ENCODE measurements at regions not wholly inside any gene's neighbourhood (a gene's known extent, or its start where the extent isn't known, plus 50 kb on each side); places are given as distances from the start of the nearest gene placed in this dataset.
"Not testable (repeated sequence)": the region's sequence is repeated elsewhere in the genome, so short reads cannot be mapped to it uniquely, and the experiment has no call there.

DNA sequence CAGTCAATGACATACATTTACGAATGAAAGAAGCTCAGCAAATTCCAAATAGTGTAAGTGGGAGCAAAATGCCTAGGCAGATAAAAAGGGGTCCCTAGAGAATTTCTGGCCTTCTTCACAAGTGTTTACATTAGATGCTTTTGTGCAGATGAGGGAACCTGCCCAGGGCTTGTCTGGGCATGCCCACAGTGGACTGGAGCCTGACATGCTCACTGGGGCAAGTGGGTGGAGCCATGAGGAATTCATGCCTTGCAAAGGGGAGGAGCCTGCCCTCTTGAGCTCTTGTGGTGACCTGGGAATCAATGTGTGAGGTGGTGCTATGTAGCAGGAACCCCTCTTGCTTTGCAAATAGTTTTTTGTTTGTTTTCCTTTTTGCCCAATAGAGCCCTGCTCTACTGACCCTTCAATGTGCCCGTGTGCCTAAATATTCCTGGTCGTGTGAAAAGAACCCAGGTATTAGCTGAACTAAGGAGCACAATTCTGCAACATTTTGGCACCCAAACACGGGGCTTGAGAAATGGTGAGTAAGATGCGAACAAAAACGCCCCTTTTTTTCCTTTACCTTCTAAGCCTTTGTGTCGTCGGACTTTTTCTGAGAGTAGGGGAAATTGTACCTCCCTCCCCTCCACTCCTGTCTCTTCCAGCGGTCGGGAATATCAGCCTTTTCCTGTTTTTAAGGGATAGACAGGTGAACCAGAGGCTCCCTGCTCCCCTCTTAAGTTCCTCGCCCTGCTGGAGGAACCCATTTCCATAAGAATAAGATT, 433.8 kb upstream of the CDH9 start:
- DNase-seq = no peak

GRCh38 chr5:27466959-27467358, 428.6 kb upstream of the CDH9 start:
- DNase-seq = no peak

GRCh38 chr5:27465140-27465539, 426.8 kb upstream of the CDH9 start:
- no peak for DNase-seq

- DNase-seq = no peak
These were observed 425.2 kb upstream of the CDH9 start for GRCh38 chr5:27463446-27464149.

DNA sequence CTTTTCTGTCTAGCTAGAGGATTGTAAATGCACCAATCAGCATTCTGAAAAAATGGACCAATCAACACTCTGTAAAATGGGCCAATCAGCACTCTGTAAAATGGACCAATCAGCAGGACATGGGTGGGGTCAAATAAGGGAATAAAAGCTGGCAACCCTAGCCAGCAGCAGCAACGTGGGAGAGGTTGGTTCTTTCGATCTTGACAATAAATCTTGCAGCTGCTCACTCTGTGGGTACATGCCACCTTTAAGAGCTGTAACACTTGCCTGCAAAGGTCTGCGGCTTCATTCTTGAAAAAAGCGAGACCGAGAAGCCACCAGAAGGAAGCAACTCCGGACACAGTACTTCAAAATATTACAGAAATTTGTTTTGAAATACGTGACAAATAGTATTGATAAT, 424.6 kb upstream of the CDH9 start:
- no peak for DNase-seq

DNA sequence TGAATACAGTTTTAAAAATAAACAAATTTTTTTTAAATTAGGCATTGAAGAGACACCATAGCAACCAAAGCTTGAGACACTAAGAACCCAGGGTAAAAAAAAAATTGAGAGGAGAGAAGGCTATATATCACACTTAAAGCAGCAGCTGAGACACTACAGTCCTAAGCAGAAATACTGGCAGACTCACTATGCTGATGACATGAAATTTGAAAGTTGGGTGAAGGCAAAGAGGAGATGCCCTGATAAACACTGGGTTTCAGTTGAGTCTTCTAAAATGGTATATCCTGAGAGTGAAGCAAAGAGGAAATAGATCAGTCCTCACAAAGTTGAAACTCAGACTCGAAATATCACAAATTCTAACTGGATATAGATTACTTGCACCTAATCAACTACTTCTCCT, 419.9 kb upstream of the CDH9 start:
- no peak for DNase-seq

DNA sequence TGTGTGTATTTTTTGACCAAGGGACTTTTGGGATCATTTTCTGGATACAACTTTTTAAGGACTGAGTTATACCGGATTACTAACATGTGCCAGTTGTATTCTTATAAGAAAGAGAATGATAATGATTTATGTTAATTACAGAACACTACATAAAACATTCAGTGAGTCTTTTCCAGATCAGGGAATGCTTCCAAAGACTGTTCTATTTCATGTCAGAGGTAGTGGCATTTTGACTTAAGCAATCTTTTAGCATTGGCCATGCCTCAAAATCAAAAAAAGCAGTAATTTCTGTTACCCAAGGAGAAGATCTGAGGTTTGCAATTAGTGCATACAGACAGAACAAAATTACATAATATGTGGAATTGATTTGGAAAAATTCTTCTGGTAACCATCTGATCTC, 413.0 kb upstream of the CDH9 start:
- DNase-seq = no peak

GRCh38 chr5:27450607-27451006, 412.2 kb upstream of the CDH9 start:
- DNase-seq = no peak

- not testable (repeated sequence) for DNase-seq
These were observed 401.0 kb upstream of the CDH9 start for GRCh38 chr5:27439383-27439782.

DNA sequence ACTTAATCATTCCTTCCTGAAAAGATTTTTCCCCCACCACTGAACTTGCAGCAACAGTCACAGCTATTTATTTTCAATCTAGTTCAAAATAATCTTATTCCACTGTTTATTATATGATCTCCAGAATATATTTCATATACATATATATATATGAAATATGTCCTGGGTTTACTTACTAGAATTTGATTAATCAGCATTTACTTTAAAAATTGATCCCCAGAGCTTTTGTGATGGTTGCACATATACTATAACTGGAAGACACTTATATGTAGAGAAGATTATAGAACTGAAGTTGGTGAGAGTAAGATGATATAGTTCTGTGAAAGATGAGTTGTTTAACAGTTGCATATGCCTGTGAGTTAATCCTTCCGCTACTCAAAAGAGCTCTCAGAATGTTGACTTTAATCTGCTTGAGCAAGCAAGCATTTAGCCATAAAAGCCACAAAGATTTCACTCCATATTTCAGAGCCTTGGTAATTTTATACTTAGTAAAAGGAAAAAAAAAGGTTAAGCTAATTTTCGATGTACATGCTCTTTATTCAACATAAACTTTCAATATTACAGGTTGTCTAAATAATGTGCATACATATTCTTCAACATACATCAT, 399.3 kb upstream of the CDH9 start:
- DNase-seq = no peak

DNA sequence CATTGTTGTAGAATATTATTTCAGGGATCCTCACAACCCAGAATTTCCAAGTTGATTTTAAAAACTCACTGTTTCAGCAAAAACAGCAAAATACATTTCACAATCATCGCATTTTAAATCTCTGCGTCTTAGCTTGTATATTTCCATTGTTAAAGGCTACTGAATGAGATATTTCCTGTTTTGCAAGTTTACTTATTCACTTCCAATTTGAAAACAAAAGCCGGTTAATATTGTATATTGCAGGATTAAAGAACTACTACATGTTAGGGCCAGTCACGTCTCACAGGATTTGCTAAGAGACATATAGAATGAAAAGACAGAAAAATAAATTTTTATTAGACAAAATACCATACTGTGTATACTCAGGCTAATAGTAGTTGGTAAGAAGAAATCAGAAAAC, 395.9 kb upstream of the CDH9 start:
- no peak for DNase-seq

- no peak for DNase-seq
These were observed 375.7 kb upstream of the CDH9 start for GRCh38 chr5:27414099-27414498.

- no peak for DNase-seq
These were observed 374.0 kb upstream of the CDH9 start for GRCh38 chr5:27412384-27412783.

GRCh38 chr5:27406020-27406419, 367.6 kb upstream of the CDH9 start:
- no peak for DNase-seq

GRCh38 chr5:27403243-27403882, 365.0 kb upstream of the CDH9 start:
- no peak for DNase-seq

GRCh38 chr5:27402828-27403227, 364.4 kb upstream of the CDH9 start:
- no peak for DNase-seq

GRCh38 chr5:27396998-27397397, 358.6 kb upstream of the CDH9 start:
- no peak for DNase-seq

GRCh38 chr5:27392716-27393115, 354.3 kb upstream of the CDH9 start:
- DNase-seq = no peak

- DNase-seq = no peak
These were observed 351.3 kb upstream of the CDH9 start for GRCh38 chr5:27389696-27390095.

- DNase-seq = no peak
These were observed 350.4 kb upstream of the CDH9 start for GRCh38 chr5:27388755-27389154.

DNA sequence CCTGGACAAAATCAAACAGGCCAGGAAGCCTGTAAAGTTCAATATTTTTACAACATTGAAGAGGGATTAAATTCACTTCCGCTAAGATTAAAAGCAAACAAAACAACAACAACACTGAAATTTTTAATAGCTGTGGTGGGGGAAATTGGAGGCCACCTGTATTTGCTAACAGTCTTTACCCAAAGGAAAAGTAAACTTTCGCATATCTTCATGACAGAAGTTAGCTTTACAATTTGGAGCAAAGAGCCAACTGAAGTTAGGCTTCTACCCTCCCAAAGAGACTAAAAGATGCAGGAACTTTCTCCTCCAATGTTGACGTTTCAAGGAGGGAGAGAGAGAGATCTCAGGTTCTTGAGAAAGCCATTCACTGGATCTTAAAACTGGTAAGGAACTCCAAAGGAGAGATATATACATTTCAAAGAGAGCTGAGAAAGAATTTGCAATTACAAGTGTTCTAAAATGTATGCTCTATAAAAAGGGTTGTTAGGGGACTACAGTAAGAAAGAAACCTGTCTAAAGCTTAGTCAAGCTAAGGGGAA, 349.2 kb upstream of the CDH9 start:
- no peak for DNase-seq

DNA sequence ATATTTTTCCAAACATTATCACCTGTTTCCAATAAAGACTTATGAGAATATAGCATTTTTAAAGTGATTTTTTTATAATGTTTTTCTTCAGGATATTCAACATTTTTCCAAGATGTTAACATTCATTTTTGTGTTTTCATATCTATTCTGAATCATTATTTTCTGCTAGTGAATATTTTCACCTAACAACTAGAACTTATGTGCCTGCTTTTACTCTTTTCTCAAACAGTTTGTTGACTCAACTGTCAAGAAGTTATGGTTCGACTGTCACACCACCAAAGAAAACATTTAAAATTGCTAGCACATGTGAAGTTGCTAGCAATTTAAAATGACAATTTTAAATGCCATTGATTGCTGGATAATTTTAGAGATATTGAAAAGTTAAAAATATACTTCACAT, 343.3 kb upstream of the CDH9 start:
- DNase-seq = no peak

GRCh38 chr5:27377626-27378025, 339.2 kb upstream of the CDH9 start:
- DNase-seq = no peak

All from occipital lobe (tissue), 1 donor.